ENCODE measurements at regions not wholly inside any gene's neighbourhood (a gene's known extent, or its start where the extent isn't known, plus 50 kb on each side); places are given as distances from the start of the nearest gene placed in this dataset.

DNA sequence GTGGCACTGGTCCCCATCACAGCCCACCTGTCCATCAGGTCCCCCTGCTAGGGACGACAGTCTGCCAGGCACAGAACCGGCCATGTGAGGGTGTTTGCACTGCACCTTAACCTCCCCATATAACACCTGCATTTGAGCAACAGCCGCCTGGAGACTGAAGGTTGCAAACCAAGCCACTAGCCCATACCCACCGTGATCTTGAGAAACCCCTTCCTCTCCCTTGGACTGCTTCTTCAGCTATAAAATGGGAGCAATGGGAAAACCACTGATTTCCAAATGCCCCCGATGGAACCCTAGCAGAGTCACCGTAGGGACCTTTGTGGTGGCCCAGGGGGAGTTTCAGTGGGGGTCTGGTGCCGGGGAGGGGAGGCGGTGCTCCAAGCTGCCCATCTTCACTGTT is 120.1 kb downstream of the NPTX2 start:
- no peak overlapping the region for H3K27ac ChIP-seq (ENCODE audit: low read depth, low read length)
- H3K36me3 ChIP-seq (ENCODE audit: control insufficient read depth in 1 of 2, insufficient read depth in 2 of 2, low read length in 2 of 2), result no peaks in the 10 kb centered on the region
- no peak overlapping the region for H3K4me3 ChIP-seq (replicated peaks in 1 of 2; ENCODE audit: low read depth in 1 of 2, low read length in 2 of 2)
- ATAC-seq (no peak), DNase-seq (ENCODE audit: low read depth, low spot score) (no peak)
- H3K4me2 ChIP-seq (ENCODE audit: low read length), result no peak overlapping the region
- no peaks in the 10 kb centered on the region for H4K20me1 ChIP-seq (ENCODE audit: insufficient read depth)
- no peaks in the 10 kb centered on the region for H3K27me3 ChIP-seq (ENCODE audit: insufficient read depth, low read length)
- H3K9me2 ChIP-seq (ENCODE audit: insufficient read depth), result no peaks in the 10 kb centered on the region
- TF ChIP-seq EZH2phosphoT487 (IDR thresholded peaks at IDR 0.05; ENCODE audit: borderline replicate concordance), result no peak
- TF ChIP-seq ZNF274 (IDR thresholded peaks at IDR 0.05; ENCODE audit: low read depth, low read length), result no peak
- TF ChIP-seq, protein P1, sequence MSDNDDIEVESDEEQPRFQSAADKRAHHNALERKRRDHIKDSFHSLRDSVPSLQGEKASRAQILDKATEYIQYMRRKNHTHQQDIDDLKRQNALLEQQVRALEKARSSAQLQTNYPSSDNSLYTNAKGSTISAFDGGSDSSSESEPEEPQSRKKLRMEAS (IDR thresholded peaks at IDR 0.05), result no peak
- TF ChIP-seq POLR2A (IDR thresholded peaks at IDR 0.05; ENCODE audit: borderline replicate concordance, extremely low read depth, insufficient read depth, insufficient read length), result no peak
- TF ChIP-seq SP1 (IDR thresholded peaks at IDR 0.05; ENCODE audit: low read depth), result no peak
- no peak for TF ChIP-seq ZFX (IDR thresholded peaks at IDR 0.05)
- no peak for TF ChIP-seq CEBPB (IDR thresholded peaks at IDR 0.05; ENCODE audit: low read depth)
- no peak for TF ChIP-seq JUND (IDR thresholded peaks at IDR 0.05)
- no peak for TF ChIP-seq EGR1 (IDR thresholded peaks at IDR 0.05; ENCODE audit: low read depth)
- no peak for TF ChIP-seq CBX3 (IDR thresholded peaks at IDR 0.05; ENCODE audit: low read depth)
- TF ChIP-seq, protein P2, sequence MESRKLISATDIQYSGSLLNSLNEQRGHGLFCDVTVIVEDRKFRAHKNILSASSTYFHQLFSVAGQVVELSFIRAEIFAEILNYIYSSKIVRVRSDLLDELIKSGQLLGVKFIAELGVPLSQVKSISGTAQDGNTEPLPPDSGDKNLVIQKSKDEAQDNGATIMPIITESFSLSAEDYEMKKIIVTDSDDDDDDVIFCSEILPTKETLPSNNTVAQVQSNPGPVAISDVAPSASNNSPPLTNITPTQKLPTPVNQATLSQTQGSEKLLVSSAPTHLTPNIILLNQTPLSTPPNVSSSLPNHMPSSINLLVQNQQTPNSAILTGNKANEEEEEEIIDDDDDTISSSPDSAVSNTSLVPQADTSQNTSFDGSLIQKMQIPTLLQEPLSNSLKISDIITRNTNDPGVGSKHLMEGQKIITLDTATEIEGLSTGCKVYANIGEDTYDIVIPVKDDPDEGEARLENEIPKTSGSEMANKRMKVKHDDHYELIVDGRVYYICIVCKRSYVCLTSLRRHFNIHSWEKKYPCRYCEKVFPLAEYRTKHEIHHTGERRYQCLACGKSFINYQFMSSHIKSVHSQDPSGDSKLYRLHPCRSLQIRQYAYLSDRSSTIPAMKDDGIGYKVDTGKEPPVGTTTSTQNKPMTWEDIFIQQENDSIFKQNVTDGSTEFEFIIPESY (IDR thresholded peaks at IDR 0.05; ENCODE audit: extremely low read depth, insufficient replicate concordance, low read length), result no peak
- TF ChIP-seq RAD21 (IDR thresholded peaks at IDR 0.05; ENCODE audit: low read depth), result no peak
- no peak for TF ChIP-seq TCF7L2 (IDR thresholded peaks at IDR 0.05; ENCODE audit: borderline replicate concordance, extremely low read depth, insufficient read depth, insufficient read length)
- TF ChIP-seq EZH2 (IDR thresholded peaks at IDR 0.05), result no peak
- no peak for TF ChIP-seq YY1 (IDR thresholded peaks at IDR 0.05; ENCODE audit: extremely low read depth, insufficient replicate concordance, low read depth, low read length)
- RAD21 ChIA-PET (ENCODE audit: low non-redundant PET in 1 of 2, low total read pairs in 2 of 2, uncharacterized antibody in 2 of 2, unreplicated experiment in 2 of 2), result no interaction called here
- BruUV-seq (replicated peaks), result no TSS peak
- no peaks in the 10 kb centered on the region for H3K4me1 ChIP-seq (ENCODE audit: control insufficient read depth in 1 of 2, insufficient read depth in 2 of 2, low read length in 2 of 2)
- H2AFZ ChIP-seq (ENCODE audit: low read depth, low read length, poor library complexity, severe bottlenecking), result no peak overlapping the region
- H3K9me3 ChIP-seq (ENCODE audit: control insufficient read depth in 1 of 2, insufficient read depth in 1 of 2, low read depth in 1 of 2, low read length in 2 of 2), result no peaks in the 10 kb centered on the region; a peak in 1 of 4 replicates
- no peaks in the 10 kb centered on the region for H3K79me2 ChIP-seq (ENCODE audit: insufficient read depth, low read length)
- POLR2A ChIA-PET, result no interaction called here
- H3K9ac ChIP-seq (ENCODE audit: low read length), result no peak overlapping the region
- intact Hi-C loops (cut with micrococcal nuclease), result no loop called here
- CTCF ChIA-PET, result interaction anchor here (2.1 kb wide), 1 partner anchor 9 kb away, joined by 13 read pairs; no protein-coding TSS in a partner anchor

Measured in HCT116 (cell line).